Kidney glomerular epithelial cell (primary cell): ENCODE measurements at regions not wholly inside any gene's neighbourhood (a gene's known extent, or its start where the extent isn't known, plus 50 kb on each side); places are given as distances from the start of the nearest gene placed in this dataset.
"Not testable (repeated sequence)": the region's sequence is repeated elsewhere in the genome, so short reads cannot be mapped to it uniquely, and the experiment has no call there.

ENCODE experiments used
- DNase-seq: peaks from one replicate; lab custom pipeline; 2025; lab: John Stamatoyannopoulos, UW

GRCh38 chr6:102761872-102762271 is 1368.4 kb downstream of the GRIK2 start:
- no peak for DNase-seq

GRCh38 chr6:102759415-102759814 is 1365.9 kb downstream of the GRIK2 start:
- no peak for DNase-seq

GRCh38 chr6:102758536-102758935 is 1365.0 kb downstream of the GRIK2 start:
- not testable (repeated sequence) for DNase-seq

- no peak for DNase-seq
These were observed 1355.9 kb downstream of the GRIK2 start for GRCh38 chr6:102749210-102749971.

- DNase-seq: no peak
These were observed 1353.4 kb downstream of the GRIK2 start for GRCh38 chr6:102746941-102747340.

GRCh38 chr6:102742754-102743356 is 1349.3 kb downstream of the GRIK2 start:
- no peak for DNase-seq

GRCh38 chr6:102742028-102742427 is 1348.5 kb downstream of the GRIK2 start:
- DNase-seq: no peak

- no peak for DNase-seq
These were observed 1343.4 kb downstream of the GRIK2 start for GRCh38 chr6:102736941-102737368.

- no peak for DNase-seq
These were observed 1339.4 kb downstream of the GRIK2 start for GRCh38 chr6:102732898-102733297.

- DNase-seq: not testable (repeated sequence)
These were observed 1328.6 kb downstream of the GRIK2 start for GRCh38 chr6:102722086-102722485.

- no peak for DNase-seq
These were observed 1324.4 kb downstream of the GRIK2 start for GRCh38 chr6:102717737-102718456.

- no peak for DNase-seq
These were observed 1323.7 kb downstream of the GRIK2 start for GRCh38 chr6:102717252-102717651.

- no peak for DNase-seq
These were observed 1307.5 kb downstream of the GRIK2 start for GRCh38 chr6:102701019-102701418.

- no peak for DNase-seq
These were observed 1293.0 kb downstream of the GRIK2 start for GRCh38 chr6:102686461-102686860.

- no peak for DNase-seq
These were observed 1286.9 kb downstream of the GRIK2 start for GRCh38 chr6:102680413-102680812.

- DNase-seq: no peak
These were observed 1286.4 kb downstream of the GRIK2 start for GRCh38 chr6:102679865-102680264.

GRCh38 chr6:102677225-102677624 is 1283.7 kb downstream of the GRIK2 start:
- DNase-seq: no peak

GRCh38 chr6:102670735-102671134 is 1277.2 kb downstream of the GRIK2 start:
- DNase-seq: no peak

- DNase-seq: no peak
These were observed 1269.3 kb downstream of the GRIK2 start for GRCh38 chr6:102662851-102663250.

GRCh38 chr6:102660303-102660702 is 1266.8 kb downstream of the GRIK2 start:
- DNase-seq: no peak

GRCh38 chr6:102655823-102656222 is 1262.3 kb downstream of the GRIK2 start:
- DNase-seq: no peak

- DNase-seq: no peak
These were observed 1247.9 kb downstream of the GRIK2 start for GRCh38 chr6:102641426-102641825.

- DNase-seq: no peak
These were observed 1238.4 kb downstream of the GRIK2 start for GRCh38 chr6:102631921-102632320.
